ENCODE measurements at regions not wholly inside any gene's neighbourhood (a gene's known extent, or its start where the extent isn't known, plus 50 kb on each side); places are given as distances from the start of the nearest gene placed in this dataset.
"Not testable (repeated sequence)": the region's sequence is repeated elsewhere in the genome, so short reads cannot be mapped to it uniquely, and the experiment has no call there.

DNA sequence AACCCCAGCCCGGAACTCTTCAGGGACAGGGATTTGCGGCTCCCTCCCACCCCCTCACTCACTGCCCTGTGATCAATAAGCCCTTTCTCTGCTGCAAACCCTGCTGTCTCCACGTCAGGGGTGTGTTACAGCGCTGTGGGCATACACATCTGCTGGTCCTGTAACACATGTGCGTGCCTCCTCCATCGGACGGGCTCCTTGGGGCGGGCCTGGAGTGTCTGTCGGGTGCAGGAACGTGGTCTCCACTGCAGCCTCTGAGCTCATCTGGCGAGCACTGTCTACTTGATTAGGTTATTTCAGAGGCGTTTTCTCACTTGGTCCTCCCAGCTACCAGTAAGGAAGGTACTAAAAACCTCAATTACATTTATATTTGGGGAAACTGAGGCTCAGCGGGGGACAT, 97.0 kb upstream of the LRPAP1 start:
- H3K27ac ChIP-seq (ENCODE audit: low read depth); H3K4me3 ChIP-seq (ENCODE audit: low read depth, low read length); H3K36me3 ChIP-seq (ENCODE audit: insufficient read depth); DNase-seq (ENCODE audit: extremely low spot score); H3K4me1 ChIP-seq (ENCODE audit: insufficient read depth): not testable (repeated sequence)
- WGBS, result 87% methylated on average over 13 of the region's 13 CpGs

DNA sequence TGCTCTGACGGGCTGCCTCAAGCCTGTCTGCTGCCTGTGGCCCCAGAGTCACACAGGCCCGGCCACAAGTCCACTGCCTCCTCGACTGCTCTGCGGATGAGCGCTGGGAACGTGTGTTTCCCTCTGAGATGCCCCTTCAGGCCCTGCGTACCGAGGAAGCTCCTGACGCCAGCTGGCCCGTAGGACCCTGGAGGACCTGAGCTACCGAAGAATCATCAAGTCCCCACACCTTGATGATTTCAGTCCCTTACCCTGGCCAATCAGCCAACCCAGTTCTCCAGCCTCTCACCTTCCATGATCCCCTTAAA, 96.6 kb upstream of the LRPAP1 start:
- H3K4me1 ChIP-seq (ENCODE audit: insufficient read depth), result peaks cover 2% of the 10 kb centered on the region
- H3K36me3 ChIP-seq (ENCODE audit: insufficient read depth), result no peaks in the 10 kb centered on the region
- no peak overlapping the region for H3K4me3 ChIP-seq (ENCODE audit: low read depth, low read length)
- DNase-seq (ENCODE audit: extremely low spot score), result no peak
- 85% methylated on average over 11 of the region's 11 CpGs for WGBS
- no peak overlapping the region for H3K27ac ChIP-seq (ENCODE audit: low read depth)

DNA sequence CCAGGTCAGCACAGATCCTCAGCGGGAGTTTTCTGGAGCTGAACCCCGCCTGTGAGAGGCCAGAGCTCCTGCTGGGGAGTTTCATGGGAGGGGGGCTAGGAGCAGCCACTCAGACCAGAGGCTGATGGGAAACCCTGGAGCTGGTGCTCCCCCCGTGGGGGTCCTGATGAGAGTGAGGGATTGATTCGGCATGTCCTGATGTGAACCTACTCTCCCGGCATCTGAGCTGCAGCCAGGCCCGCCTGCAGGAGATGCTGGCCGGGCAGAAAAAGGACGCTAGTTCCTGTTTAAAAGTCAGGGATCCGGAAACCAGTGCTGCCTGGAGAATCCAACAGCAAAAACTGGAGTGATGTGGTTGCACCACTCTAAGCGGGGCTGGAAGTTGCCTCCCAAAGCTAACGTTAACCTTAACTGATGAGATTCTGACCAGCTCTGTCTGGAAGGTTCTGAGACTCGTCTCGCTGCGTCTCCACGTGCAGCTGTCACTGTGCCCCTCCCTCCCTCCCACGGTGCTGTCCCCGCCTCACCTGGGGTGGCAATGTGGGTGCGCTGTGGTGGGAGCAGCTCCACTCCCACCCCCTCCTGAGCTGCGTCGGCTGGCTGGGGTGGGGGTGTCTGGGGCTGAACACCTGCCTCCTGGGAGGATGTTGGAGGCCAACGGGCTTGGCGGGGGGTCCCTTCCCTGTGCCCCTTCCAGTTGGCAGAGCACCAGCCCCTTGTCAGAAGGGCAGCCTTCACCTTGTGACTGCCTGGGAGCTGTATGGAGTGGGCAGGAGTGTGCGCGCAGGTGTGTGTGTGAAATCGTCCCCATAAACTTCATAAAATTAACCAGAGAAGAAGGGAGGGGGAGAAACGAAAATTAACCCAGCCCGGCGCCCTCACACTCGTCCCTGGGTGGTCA, 96.0 kb upstream of the LRPAP1 start:
- not testable (repeated sequence) for DNase-seq (ENCODE audit: extremely low spot score); H3K36me3 ChIP-seq (ENCODE audit: insufficient read depth); H3K4me3 ChIP-seq (ENCODE audit: low read depth, low read length); H3K4me1 ChIP-seq (ENCODE audit: insufficient read depth); H3K27ac ChIP-seq (ENCODE audit: low read depth)
- WGBS, result 64% methylated on average over 28 of the region's 29 CpGs

DNA sequence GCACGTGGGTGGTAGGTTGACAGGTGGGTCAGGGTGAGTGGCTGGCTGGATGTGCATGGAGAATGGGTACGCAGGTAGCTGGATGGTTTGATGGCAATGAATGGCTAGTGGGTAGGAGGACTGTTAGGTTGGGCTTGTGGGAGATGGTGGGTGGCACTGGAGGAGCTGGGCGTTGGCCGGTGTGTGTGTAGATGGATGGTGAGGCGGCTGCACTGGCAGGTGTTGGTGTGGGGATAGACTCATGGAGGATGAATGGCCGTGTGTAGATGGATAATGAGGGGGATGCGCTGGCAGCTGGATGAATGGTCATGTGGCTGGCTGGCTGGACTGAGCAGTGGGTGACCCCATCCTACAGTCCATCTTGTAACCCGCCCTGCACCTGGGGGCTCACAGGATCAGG, 95.2 kb upstream of the LRPAP1 start:
- 85% methylated on average over 8 of the region's 8 CpGs for WGBS
- DNase-seq (ENCODE audit: extremely low spot score); H3K4me1 ChIP-seq (ENCODE audit: insufficient read depth); H3K36me3 ChIP-seq (ENCODE audit: insufficient read depth); H3K4me3 ChIP-seq (ENCODE audit: low read depth, low read length); H3K27ac ChIP-seq (ENCODE audit: low read depth): not testable (repeated sequence)

DNA sequence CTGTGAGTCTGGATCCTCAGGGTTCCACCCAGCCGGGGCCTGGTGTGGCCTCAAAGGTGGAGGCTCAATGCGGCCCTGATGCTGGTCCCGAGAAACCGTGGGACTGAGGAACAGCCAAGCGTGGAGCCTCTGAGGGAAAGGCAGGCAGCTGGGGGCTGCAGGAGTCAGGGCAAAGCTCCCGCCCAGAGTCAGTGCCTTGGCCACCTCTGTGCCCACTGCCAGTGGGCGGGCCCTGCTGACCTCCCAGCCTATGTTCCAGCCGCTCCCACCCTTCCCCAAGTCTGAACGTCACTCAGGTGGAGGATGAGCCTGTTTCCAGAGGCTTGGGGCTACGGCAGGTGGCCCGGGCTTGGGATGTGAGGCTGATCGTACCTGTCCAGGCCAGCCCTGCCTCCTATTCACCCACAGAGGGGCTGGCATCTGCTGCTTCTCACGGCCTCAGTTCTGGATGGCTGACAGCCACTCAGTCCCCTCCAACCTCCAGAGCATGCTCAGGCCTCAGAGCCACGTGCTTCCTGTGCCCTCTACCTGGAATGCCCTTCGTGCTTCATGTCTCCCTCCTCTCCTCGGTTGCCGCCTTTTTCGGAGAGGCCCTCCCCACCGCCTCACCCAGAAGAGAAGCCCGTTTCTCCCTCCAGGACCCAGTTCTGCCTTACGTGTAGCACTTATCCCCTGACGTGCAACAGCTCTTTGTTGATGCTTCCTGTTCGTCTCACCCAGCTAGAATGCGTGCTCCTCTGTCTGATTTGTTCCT, 94.1 kb upstream of the LRPAP1 start:
- WGBS, result 79% methylated on average over 24 of the region's 24 CpGs
- not testable (repeated sequence) for H3K27ac ChIP-seq (ENCODE audit: low read depth); DNase-seq (ENCODE audit: extremely low spot score); H3K36me3 ChIP-seq (ENCODE audit: insufficient read depth); H3K4me3 ChIP-seq (ENCODE audit: low read depth, low read length); H3K4me1 ChIP-seq (ENCODE audit: insufficient read depth)

DNA sequence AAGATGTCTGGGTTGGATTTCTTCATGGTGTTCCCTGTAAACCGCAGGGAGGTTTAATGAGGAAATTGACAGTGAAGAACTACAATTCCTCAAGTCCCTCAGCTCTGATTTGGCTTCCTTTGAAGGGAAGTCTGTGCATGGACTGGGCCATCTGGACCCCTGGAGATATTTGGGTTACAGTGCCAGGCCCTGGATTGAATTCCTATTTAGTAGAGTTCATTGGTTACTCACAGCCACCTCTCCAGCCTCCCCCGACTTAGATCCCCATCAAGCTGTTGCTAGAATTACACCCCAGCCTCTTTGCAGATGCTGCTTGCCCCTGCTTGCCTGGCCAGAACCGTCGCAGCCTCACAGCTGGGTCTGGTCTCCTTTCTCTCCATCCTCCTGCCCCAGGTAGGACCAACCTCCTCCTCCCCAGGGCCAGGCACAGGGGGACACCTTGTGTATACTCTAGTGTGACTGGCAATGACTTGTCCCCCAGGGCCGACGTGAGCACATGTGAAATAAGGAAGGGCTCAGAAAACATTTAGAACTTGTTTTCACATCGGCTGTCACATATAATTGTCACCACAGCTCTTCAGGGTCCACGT, 93.2 kb upstream of the LRPAP1 start:
- H3K36me3 ChIP-seq (ENCODE audit: insufficient read depth); DNase-seq (ENCODE audit: extremely low spot score); H3K4me3 ChIP-seq (ENCODE audit: low read depth, low read length); H3K4me1 ChIP-seq (ENCODE audit: insufficient read depth); H3K27ac ChIP-seq (ENCODE audit: low read depth): not testable (repeated sequence)
- WGBS, result 55% methylated on average over 8 of the region's 8 CpGs

DNA sequence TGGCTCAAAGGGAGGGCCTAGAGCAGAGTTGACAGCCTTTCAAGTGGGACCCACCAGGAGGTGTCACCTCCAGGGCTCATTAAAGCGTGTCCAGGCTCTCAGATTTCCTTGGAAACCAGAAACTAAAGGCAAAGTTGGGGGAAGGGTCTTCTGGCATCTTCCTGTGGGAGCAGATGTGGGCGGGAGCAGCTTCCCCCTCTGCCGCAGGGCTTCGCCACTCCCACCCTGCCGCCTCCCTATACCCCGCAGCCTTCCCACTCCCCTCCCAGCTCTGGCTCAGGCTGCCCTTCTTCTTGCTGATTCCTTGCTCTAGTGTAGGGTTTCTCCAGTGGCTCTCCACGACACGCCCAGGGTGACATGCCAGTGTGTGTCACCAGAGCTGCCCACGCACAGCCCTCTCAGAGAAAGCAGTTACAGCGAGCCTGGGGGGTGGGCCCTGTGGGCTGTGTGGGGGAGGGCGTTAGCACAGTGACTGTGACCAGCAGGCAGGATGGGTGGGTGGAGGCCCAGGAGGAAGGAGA, 91.6 kb upstream of the LRPAP1 start:
- H3K36me3 ChIP-seq (ENCODE audit: insufficient read depth); H3K4me3 ChIP-seq (ENCODE audit: low read depth, low read length); DNase-seq (ENCODE audit: extremely low spot score); H3K27ac ChIP-seq (ENCODE audit: low read depth); H3K4me1 ChIP-seq (ENCODE audit: insufficient read depth): not testable (repeated sequence)
- 11% methylated on average over 11 of the region's 11 CpGs for WGBS

DNA sequence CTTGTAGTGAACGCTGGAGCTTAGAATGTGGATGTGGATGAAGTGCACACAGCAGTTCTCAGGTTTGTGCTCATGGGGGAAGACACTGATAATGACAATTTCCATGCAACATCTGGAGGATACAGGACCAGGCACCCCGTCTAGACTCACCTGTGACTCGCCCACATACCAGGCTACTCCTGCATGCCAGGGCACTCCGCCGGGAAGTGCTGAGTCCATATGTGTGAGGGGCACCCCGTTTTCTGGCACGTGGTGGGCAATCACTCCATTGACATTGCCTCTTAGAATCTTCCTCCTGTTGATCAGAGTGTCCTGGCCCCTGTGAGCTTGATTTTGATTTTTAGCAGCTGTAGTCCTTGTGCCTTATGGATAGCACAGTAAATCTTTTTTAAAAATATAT, 90.9 kb upstream of the LRPAP1 start:
- Histone ChIP-seq H3K36me3 (ENCODE audit: insufficient read depth) (no peaks in the 10 kb centered on the region), H3K4me3 (ENCODE audit: low read depth, low read length) (no peak overlapping the region), H3K4me1 (ENCODE audit: insufficient read depth) (no peaks in the 10 kb centered on the region), H3K27ac (ENCODE audit: low read depth) (no peak overlapping the region)
- 72% methylated on average over 7 of the region's 7 CpGs for WGBS
- no peak for DNase-seq (ENCODE audit: extremely low spot score)

DNA sequence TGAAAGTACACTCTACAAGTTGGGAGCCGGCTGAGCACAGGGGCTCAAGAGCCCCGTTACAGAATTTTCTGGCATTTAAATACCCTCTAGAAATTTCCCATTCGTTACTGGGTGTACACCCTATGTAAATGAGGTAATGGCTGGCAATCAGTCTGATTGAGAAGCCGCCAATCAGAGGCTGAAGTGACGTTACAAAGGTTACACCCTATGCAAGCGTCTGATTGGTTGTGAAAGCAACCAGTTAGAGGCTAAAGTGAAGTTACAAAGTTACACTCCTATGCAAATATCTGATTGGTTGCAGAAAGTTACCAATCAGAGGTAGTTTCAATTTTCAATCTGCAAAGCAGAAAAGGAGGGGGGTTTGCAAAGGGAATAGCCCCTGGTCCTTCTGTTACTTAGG, 88.1 kb upstream of the LRPAP1 start:
- H3K4me3 ChIP-seq (ENCODE audit: low read depth, low read length); H3K36me3 ChIP-seq (ENCODE audit: insufficient read depth); H3K4me1 ChIP-seq (ENCODE audit: insufficient read depth); DNase-seq (ENCODE audit: extremely low spot score); H3K27ac ChIP-seq (ENCODE audit: low read depth): not testable (repeated sequence)
- 53% methylated on average over 6 of the region's 6 CpGs for WGBS

DNA sequence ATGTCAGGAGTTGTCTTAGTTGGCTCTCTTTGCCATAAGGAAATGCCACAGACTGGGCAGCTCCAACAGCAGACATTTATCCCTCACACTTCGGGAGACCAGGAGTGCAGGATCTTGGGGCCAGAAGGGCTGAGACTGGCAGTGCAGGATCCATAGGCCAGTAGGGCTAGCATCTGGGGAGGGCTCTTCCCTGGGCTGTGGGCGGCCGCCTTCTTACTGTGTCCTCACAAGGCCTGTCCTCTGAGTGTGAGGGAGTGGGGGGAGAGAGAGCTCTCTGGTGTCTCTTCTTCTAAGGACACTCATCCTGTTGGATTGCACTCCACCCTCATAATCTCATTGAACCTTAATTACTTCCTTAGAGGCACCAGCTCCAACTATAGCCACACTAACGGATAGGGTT, 87.5 kb upstream of the LRPAP1 start:
- H3K4me3 ChIP-seq (ENCODE audit: low read depth, low read length); H3K4me1 ChIP-seq (ENCODE audit: insufficient read depth); H3K36me3 ChIP-seq (ENCODE audit: insufficient read depth); H3K27ac ChIP-seq (ENCODE audit: low read depth); DNase-seq (ENCODE audit: extremely low spot score): not testable (repeated sequence)
- WGBS, result 73% methylated on average over 4 of the region's 4 CpGs

DNA sequence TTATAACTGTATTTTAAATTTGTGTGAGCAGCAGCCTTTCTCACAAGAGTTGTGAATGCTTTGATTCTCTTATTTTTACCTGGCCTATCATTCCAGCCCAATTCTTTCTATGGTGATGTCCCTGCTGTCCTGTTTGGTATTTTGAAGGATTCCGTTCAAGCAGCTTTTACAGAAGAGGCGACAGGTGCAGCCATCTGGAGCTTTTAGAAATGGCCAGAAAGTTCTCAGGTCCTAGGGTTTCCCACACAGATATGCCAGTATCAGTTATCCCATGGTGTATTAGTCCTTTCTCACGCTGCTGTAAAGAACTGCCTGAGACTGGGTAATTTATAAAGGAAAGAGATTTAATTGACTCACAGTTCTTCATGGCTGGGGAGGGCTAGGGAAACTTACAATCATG, 86.1 kb upstream of the LRPAP1 start:
- DNase-seq (ENCODE audit: extremely low spot score), result not testable (repeated sequence)

DNA sequence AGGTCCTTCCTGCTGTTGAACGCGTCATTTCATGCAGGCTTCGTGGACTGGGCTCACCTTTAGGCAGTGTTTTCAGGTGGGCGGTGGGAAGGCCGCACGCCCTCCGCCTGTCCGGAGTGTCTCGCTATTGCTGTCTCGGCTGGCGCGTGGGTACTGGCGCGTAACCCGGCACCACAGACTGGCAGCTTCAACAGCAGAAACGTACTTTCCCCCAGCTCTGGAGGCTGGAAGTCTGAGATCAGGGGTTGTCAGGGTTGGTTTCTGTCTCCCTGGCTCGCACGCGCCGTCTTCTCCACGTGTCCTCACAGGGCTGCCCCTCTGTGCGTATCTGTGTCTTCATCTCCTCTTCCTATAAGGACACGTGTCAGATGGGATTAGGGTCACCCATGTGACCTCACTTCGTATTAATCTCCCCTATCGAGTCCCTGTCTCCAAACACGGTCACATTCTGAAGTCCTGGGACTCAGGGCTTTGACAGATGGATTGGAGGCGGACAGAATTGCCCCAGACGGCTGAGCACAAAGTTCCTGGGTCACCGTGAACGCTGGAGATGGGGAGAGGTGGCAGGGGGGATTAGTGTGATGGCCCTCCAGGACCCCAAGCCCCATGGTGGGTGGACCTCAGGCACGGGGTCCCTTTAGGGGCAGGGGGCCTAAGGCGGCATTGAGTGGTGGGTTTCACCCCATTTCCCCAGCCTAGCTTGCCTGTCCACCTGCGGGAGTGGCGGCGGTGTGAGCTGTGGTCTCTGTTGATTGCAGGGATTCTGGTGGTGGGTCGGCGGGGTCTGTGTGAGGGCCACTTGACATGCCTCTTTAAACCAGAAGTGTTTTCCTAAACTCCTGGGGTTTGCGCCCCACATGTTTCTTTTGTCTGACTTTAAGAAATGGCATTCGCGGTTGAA, 83.4 kb upstream of the LRPAP1 start:
- Histone ChIP-seq H3K4me3 (ENCODE audit: low read depth, low read length) (no peak overlapping the region), H3K27ac (ENCODE audit: low read depth) (no peak overlapping the region), H3K4me1 (ENCODE audit: insufficient read depth) (no peaks in the 10 kb centered on the region), H3K36me3 (ENCODE audit: insufficient read depth) (no peaks in the 10 kb centered on the region)
- 83% methylated on average over 40 of the region's 40 CpGs for WGBS
- no peak for DNase-seq (ENCODE audit: extremely low spot score)

More for the DNA sequence above, 86.1 kb upstream of the LRPAP1 start:
- WGBS, result 67% methylated on average over 3 of the region's 3 CpGs
- not testable (repeated sequence) for H3K4me1 ChIP-seq (ENCODE audit: insufficient read depth); H3K4me3 ChIP-seq (ENCODE audit: low read depth, low read length); H3K27ac ChIP-seq (ENCODE audit: low read depth); H3K36me3 ChIP-seq (ENCODE audit: insufficient read depth)

DNA sequence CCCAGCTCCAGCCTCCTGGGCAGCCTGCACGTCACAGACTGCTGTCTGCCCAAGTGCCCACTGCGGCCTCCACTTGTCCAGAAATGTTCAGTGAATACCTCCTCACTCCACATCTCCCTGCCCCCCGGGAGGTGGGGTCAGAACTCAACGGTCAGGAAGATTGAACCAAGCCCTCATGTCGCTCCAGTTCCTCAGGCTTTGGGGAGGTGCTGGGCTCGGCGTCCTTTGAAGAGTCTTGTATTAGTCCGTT, 82.4 kb upstream of the LRPAP1 start:
- DNase-seq (ENCODE audit: extremely low spot score), result no peak
- no peaks in the 10 kb centered on the region for H3K4me1 ChIP-seq (ENCODE audit: insufficient read depth)

More for the DNA sequence above, 82.4 kb upstream of the LRPAP1 start:
- Histone ChIP-seq H3K4me3 (ENCODE audit: low read depth, low read length) (no peak overlapping the region), H3K27ac (ENCODE audit: low read depth) (no peak overlapping the region), H3K36me3 (ENCODE audit: insufficient read depth) (no peaks in the 10 kb centered on the region)
- WGBS, result 76% methylated on average over 8 of the region's 8 CpGs

Measured in urinary bladder (tissue), 3 donors.